DND-41 (cell line): ENCODE measurements at regions not wholly inside any gene's neighbourhood (a gene's known extent, or its start where the extent isn't known, plus 50 kb on each side); places are given as distances from the start of the nearest gene placed in this dataset.

Source experiments
- EZH2 ChIP-seq: IDR thresholded peaks from 3 replicates; pipeline ENCODE4 v1.6.1; 2012; ENCODE audit warnings: borderline replicate concordance, low read depth, mild to moderate bottlenecking, moderate library complexity, low read length, inconsistent platforms; ENCODE audit not compliant: severe bottlenecking
- TF ChIP-seq, protein P1 (sequence below): IDR thresholded peaks from 2 replicates; pipeline ENCODE4 v1.5.1; 2012; ENCODE audit warnings: borderline replicate concordance, low read length, moderate library complexity, mild to moderate bottlenecking; ENCODE audit not compliant: poor library complexity, severe bottlenecking; ENCODE audit errors: extremely low read depth

GRCh38 chr7:114062810-114063209 lies 144.0 kb upstream of the PPP1R3A start:
- TF ChIP-seq, protein P1, sequence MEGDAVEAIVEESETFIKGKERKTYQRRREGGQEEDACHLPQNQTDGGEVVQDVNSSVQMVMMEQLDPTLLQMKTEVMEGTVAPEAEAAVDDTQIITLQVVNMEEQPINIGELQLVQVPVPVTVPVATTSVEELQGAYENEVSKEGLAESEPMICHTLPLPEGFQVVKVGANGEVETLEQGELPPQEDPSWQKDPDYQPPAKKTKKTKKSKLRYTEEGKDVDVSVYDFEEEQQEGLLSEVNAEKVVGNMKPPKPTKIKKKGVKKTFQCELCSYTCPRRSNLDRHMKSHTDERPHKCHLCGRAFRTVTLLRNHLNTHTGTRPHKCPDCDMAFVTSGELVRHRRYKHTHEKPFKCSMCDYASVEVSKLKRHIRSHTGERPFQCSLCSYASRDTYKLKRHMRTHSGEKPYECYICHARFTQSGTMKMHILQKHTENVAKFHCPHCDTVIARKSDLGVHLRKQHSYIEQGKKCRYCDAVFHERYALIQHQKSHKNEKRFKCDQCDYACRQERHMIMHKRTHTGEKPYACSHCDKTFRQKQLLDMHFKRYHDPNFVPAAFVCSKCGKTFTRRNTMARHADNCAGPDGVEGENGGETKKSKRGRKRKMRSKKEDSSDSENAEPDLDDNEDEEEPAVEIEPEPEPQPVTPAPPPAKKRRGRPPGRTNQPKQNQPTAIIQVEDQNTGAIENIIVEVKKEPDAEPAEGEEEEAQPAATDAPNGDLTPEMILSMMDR = no peak
- TF ChIP-seq EZH2 = no peak
